WTC11 (cell line): ENCODE measurements at regions not wholly inside any gene's neighbourhood (a gene's known extent, or its start where the extent isn't known, plus 50 kb on each side); places are given as distances from the start of the nearest gene placed in this dataset.

Source experiments
- ATAC-seq: fragments of 200-7000 bp; cut with Tn5 transposase; 2 replicates; pipeline ENCODE4 v1.10.0; 2021; ENCODE audit warnings: mild to moderate bottlenecking, moderate library complexity
- CTCF ChIA-PET: fragments of 300-600 bp; sonication (Branson Sonifier 250); formaldehyde crosslinking; loops from one replicate; lab custom pipeline; 2021; ENCODE audit warnings: antibody characterized with exemption; lab: Charles Lee
- POLR2A ChIA-PET: fragments of 350-600 bp; sonication (Branson Sonifier 250); formaldehyde crosslinking; loops from one replicate; lab custom pipeline; 2021; ENCODE audit warnings: antibody characterized with exemption; lab: Charles Lee
- DNase-seq: peaks from one replicate; pipeline ENCODE4 v3.0.0; 2021; ENCODE audit warnings: low spot score
- H3K27ac Mint-ChIP-seq: 2 replicates; pipeline ENCODE4 v1.8.0; 2021; ENCODE audit warnings: mixed read lengths
- H3K27me3 Mint-ChIP-seq: 2 replicates; pipeline ENCODE4 v1.8.0; 2021; ENCODE audit warnings: low read depth, mild to moderate bottlenecking, moderate library complexity, mixed read lengths
- H3K36me3 Mint-ChIP-seq: 2 replicates; pipeline ENCODE4 v1.8.0; 2021; ENCODE audit warnings: mixed read lengths
- H3K4me1 Mint-ChIP-seq: 2 replicates; pipeline ENCODE4 v1.8.0; 2022; ENCODE audit warnings: mixed read lengths
- H3K4me3 Mint-ChIP-seq: 2 replicates; pipeline ENCODE4 v1.8.0; 2021; ENCODE audit warnings: mild to moderate bottlenecking, moderate library complexity, mixed read lengths
- H3K9me3 Mint-ChIP-seq: 2 replicates; pipeline ENCODE4 v1.8.0; 2021; ENCODE audit warnings: mixed read lengths
- ATF1 ChIP-seq: sonication (generic); formaldehyde crosslinking; IDR thresholded peaks from 2 replicates; pipeline ENCODE4 v1.8.1; 2023; ENCODE audit warnings: mild to moderate bottlenecking, moderate library complexity, missing genetic modification reagents
- CREM ChIP-seq: sonication (generic); formaldehyde crosslinking; IDR thresholded peaks from 2 replicates; pipeline ENCODE4 v1.8.1; 2022; ENCODE audit warnings: mild to moderate bottlenecking, missing genetic modification reagents, moderate library complexity
- FOXP1 ChIP-seq: sonication (generic); formaldehyde crosslinking; IDR thresholded peaks from 2 replicates; pipeline ENCODE4 v1.8.0; 2022; ENCODE audit warnings: missing genetic modification reagents, mild to moderate bottlenecking, moderate library complexity, borderline replicate concordance
- HMGA2 ChIP-seq: fragments of 250-450 bp; sonication (Bioruptor Pico); IDR thresholded peaks from 2 replicates; pipeline ENCODE4 v1.4.0; 2021; ENCODE audit warnings: mild to moderate bottlenecking, moderate library complexity
- IRF2 ChIP-seq: sonication (generic); formaldehyde crosslinking; IDR thresholded peaks from 2 replicates; pipeline ENCODE4 v1.8.0; 2022; ENCODE audit warnings: low read depth, missing genetic modification reagents, borderline replicate concordance
- NFATC4 ChIP-seq: fragments of 250-450 bp; sonication (Bioruptor Pico); IDR thresholded peaks from 2 replicates; pipeline ENCODE4 v1.9.0; 2021; ENCODE audit warnings: mild to moderate bottlenecking
- NR2C2 ChIP-seq: sonication (generic); formaldehyde crosslinking; IDR thresholded peaks from 2 replicates; pipeline ENCODE4 v1.8.0; 2022; ENCODE audit warnings: mild to moderate bottlenecking, missing genetic modification reagents
- NR3C1 ChIP-seq: sonication (generic); formaldehyde crosslinking; conservative IDR thresholded peaks from 2 replicates; pipeline ENCODE4 v1.8.1; 2023; ENCODE audit warnings: low read depth, mild to moderate bottlenecking, missing genetic modification reagents
- RORB ChIP-seq: fragments of 250-450 bp; sonication (Bioruptor Pico); IDR thresholded peaks from 2 replicates; pipeline ENCODE4 v1.9.0; 2021; ENCODE audit warnings: mild to moderate bottlenecking
- SP1 ChIP-seq: sonication (generic); formaldehyde crosslinking; conservative IDR thresholded peaks from 2 replicates; pipeline ENCODE4 v1.8.1; 2022; ENCODE audit warnings: missing genetic modification reagents
- TEAD4 ChIP-seq: sonication (generic); formaldehyde crosslinking; IDR thresholded peaks from 2 replicates; pipeline ENCODE4 v1.8.0; 2022; ENCODE audit warnings: mild to moderate bottlenecking, missing genetic modification reagents
- ZNF138 ChIP-seq: sonication (generic); formaldehyde crosslinking; conservative IDR thresholded peaks from 2 replicates; pipeline ENCODE4 v1.8.1; 2022; ENCODE audit warnings: mild to moderate bottlenecking, moderate library complexity, missing genetic modification reagents
- ZNF423 ChIP-seq: fragments of 250-450 bp; sonication (Bioruptor Pico); IDR thresholded peaks from 2 replicates; pipeline ENCODE4 v2.1.2; 2022; ENCODE audit warnings: mild to moderate bottlenecking, moderate library complexity
- TF ChIP-seq, protein P1 (sequence below): sonication (generic); formaldehyde crosslinking; IDR thresholded peaks from 2 replicates; pipeline ENCODE4 v1.8.1; 2022; ENCODE audit warnings: missing genetic modification reagents, borderline replicate concordance
- TF ChIP-seq, protein P2 (sequence below): fragments of 200-600 bp; IDR thresholded peaks from 2 replicates; pipeline ENCODE4 v1.8.0; 2022; ENCODE audit warnings: antibody characterized with exemption
- TF ChIP-seq, protein P3 (sequence below): fragments of 250-450 bp; sonication (Bioruptor Pico); IDR thresholded peaks from 2 replicates; pipeline ENCODE4 v1.8.0; 2021; ENCODE audit warnings: mild to moderate bottlenecking
- TF ChIP-seq, protein P4 (sequence below): sonication (generic); formaldehyde crosslinking; IDR thresholded peaks from 2 replicates; pipeline ENCODE4 v1.8.1; 2022; ENCODE audit warnings: mild to moderate bottlenecking, missing genetic modification reagents, moderate library complexity, borderline replicate concordance
- TF ChIP-seq, protein P5 (sequence below): sonication (generic); formaldehyde crosslinking; IDR thresholded peaks from 2 replicates; pipeline ENCODE4 v1.8.0; 2022; ENCODE audit warnings: mild to moderate bottlenecking, missing genetic modification reagents
- TF ChIP-seq, protein P6 (sequence below): sonication (generic); formaldehyde crosslinking; IDR thresholded peaks from 2 replicates; pipeline ENCODE4 v1.8.0; 2022; ENCODE audit warnings: missing genetic modification reagents
- TF ChIP-seq, protein P7 (sequence below): sonication (generic); formaldehyde crosslinking; IDR thresholded peaks from 2 replicates; pipeline ENCODE4 v1.8.1; 2023; ENCODE audit warnings: mild to moderate bottlenecking, moderate library complexity, missing genetic modification reagents

DNA sequence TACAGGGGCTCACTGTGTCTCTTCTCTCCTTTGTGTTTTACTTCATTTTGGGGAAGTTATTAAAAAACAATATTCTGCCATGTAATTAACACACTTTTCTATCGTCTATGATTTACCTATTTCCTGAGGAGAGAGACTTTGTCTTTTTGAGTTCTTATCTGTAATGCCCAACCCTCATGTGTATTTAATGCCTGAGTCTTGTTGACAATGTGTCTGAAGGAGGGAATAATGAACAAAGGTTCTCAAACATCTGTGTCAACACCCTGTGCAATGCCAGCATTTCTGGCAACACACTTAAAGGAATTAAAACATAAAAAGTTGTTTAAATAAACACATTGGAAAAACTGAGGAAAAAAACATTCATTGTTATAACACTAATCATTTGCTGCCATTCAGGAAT, 147.1 kb downstream of the SLC15A5 start:
- Mint-ChIP-seq H3K36me3 (0 out of 2 replicates have a peak, but pooled peaks cover 3% of the 10 kb centered on the region), H3K27ac (no peak overlapping the region), H3K9me3 (peaks cover 26% of the 10 kb centered on the region), H3K4me3 (no peak overlapping the region), H3K27me3 (no peaks in the 10 kb centered on the region), H3K4me1 (no peaks in the 10 kb centered on the region)
- ATAC-seq (no peak), DNase-seq (no peak)
- ChIA-PET CTCF (no interaction called here), POLR2A (no interaction called here)
- 0 out of 2 replicates have a peak, but pooled peaks have one; percentile 60 for TF ChIP-seq RORB (CRISPR knock-in tag)
- TF ChIP-seq FOXP1 (CRISPR knock-in tag): no peak

DNA sequence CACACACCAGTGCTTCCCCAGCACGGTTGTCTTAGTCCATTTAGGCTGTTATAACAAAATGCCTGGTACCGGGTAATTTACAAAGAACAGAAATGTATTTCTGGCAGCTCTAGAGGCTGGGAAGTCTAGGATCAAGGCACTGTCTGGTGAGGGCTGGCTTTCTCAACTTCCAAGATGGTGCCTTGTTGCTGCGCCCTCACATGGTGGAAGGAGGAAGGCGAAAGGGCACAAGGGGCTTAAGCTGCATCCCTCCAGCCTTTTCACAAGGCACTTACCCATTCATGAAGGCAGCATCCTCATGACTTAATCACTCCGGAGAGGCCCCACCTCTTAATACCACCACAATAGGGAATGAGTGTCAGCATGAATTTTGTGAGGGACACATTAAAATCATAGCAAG, 155.5 kb downstream of the SLC15A5 start:
- CTCF ChIA-PET: interaction anchor here (0.7 to 2.5 kb wide), 11 partner anchors 10 to 263 kb away, joined by 3 to 36 read pairs (median 3); no protein-coding TSS in a partner anchor
- Mint-ChIP-seq H3K36me3 (no peaks in the 10 kb centered on the region), H3K27ac (no peak overlapping the region), H3K9me3 (no peaks in the 10 kb centered on the region), H3K27me3 (no peaks in the 10 kb centered on the region), H3K4me1 (peaks cover 19% of the 10 kb centered on the region), H3K4me3 (no peak overlapping the region)
- POLR2A ChIA-PET: interaction anchor here (1.1 kb wide), 1 partner anchor 9 kb away, joined by 3 read pairs; no protein-coding TSS in a partner anchor
- TF ChIP-seq, protein P1, sequence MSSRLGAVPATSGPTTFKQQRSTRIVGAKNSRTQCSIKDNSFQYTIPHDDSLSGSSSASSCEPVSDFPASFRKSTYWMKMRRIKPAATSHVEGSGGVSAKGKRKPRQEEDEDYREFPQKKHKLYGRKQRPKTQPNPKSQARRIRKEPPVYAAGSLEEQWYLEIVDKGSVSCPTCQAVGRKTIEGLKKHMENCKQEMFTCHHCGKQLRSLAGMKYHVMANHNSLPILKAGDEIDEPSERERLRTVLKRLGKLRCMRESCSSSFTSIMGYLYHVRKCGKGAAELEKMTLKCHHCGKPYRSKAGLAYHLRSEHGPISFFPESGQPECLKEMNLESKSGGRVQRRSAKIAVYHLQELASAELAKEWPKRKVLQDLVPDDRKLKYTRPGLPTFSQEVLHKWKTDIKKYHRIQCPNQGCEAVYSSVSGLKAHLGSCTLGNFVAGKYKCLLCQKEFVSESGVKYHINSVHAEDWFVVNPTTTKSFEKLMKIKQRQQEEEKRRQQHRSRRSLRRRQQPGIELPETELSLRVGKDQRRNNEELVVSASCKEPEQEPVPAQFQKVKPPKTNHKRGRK (CRISPR knock-in tag): no peak
- TF ChIP-seq, protein P2, sequence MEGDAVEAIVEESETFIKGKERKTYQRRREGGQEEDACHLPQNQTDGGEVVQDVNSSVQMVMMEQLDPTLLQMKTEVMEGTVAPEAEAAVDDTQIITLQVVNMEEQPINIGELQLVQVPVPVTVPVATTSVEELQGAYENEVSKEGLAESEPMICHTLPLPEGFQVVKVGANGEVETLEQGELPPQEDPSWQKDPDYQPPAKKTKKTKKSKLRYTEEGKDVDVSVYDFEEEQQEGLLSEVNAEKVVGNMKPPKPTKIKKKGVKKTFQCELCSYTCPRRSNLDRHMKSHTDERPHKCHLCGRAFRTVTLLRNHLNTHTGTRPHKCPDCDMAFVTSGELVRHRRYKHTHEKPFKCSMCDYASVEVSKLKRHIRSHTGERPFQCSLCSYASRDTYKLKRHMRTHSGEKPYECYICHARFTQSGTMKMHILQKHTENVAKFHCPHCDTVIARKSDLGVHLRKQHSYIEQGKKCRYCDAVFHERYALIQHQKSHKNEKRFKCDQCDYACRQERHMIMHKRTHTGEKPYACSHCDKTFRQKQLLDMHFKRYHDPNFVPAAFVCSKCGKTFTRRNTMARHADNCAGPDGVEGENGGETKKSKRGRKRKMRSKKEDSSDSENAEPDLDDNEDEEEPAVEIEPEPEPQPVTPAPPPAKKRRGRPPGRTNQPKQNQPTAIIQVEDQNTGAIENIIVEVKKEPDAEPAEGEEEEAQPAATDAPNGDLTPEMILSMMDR: no peak
- TF ChIP-seq, protein P3, sequence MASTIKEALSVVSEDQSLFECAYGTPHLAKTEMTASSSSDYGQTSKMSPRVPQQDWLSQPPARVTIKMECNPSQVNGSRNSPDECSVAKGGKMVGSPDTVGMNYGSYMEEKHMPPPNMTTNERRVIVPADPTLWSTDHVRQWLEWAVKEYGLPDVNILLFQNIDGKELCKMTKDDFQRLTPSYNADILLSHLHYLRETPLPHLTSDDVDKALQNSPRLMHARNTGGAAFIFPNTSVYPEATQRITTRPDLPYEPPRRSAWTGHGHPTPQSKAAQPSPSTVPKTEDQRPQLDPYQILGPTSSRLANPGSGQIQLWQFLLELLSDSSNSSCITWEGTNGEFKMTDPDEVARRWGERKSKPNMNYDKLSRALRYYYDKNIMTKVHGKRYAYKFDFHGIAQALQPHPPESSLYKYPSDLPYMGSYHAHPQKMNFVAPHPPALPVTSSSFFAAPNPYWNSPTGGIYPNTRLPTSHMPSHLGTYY (CRISPR knock-in tag): no peak
- TF ChIP-seq, protein P4, sequence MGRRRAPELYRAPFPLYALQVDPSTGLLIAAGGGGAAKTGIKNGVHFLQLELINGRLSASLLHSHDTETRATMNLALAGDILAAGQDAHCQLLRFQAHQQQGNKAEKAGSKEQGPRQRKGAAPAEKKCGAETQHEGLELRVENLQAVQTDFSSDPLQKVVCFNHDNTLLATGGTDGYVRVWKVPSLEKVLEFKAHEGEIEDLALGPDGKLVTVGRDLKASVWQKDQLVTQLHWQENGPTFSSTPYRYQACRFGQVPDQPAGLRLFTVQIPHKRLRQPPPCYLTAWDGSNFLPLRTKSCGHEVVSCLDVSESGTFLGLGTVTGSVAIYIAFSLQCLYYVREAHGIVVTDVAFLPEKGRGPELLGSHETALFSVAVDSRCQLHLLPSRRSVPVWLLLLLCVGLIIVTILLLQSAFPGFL: no peak
- TF ChIP-seq, protein P5, sequence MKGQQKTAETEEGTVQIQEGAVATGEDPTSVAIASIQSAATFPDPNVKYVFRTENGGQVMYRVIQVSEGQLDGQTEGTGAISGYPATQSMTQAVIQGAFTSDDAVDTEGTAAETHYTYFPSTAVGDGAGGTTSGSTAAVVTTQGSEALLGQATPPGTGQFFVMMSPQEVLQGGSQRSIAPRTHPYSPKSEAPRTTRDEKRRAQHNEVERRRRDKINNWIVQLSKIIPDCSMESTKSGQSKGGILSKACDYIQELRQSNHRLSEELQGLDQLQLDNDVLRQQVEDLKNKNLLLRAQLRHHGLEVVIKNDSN (CRISPR knock-in tag): no peak
- TF ChIP-seq NR3C1 (CRISPR knock-in tag) (no peak), ZNF423 (CRISPR knock-in tag) (no peak), ATF1 (no peak), FOXP1 (CRISPR knock-in tag) (no peak), IRF2 (CRISPR knock-in tag) (no peak), TEAD4 (CRISPR knock-in tag) (no peak), HMGA2 (CRISPR knock-in tag) (no peak), NR2C2 (CRISPR knock-in tag) (no peak), NFATC4 (CRISPR knock-in tag) (no peak), ZNF138 (CRISPR knock-in tag) (no peak), CREM (CRISPR knock-in tag) (no peak), SP1 (no peak)
- TF ChIP-seq, protein P6, sequence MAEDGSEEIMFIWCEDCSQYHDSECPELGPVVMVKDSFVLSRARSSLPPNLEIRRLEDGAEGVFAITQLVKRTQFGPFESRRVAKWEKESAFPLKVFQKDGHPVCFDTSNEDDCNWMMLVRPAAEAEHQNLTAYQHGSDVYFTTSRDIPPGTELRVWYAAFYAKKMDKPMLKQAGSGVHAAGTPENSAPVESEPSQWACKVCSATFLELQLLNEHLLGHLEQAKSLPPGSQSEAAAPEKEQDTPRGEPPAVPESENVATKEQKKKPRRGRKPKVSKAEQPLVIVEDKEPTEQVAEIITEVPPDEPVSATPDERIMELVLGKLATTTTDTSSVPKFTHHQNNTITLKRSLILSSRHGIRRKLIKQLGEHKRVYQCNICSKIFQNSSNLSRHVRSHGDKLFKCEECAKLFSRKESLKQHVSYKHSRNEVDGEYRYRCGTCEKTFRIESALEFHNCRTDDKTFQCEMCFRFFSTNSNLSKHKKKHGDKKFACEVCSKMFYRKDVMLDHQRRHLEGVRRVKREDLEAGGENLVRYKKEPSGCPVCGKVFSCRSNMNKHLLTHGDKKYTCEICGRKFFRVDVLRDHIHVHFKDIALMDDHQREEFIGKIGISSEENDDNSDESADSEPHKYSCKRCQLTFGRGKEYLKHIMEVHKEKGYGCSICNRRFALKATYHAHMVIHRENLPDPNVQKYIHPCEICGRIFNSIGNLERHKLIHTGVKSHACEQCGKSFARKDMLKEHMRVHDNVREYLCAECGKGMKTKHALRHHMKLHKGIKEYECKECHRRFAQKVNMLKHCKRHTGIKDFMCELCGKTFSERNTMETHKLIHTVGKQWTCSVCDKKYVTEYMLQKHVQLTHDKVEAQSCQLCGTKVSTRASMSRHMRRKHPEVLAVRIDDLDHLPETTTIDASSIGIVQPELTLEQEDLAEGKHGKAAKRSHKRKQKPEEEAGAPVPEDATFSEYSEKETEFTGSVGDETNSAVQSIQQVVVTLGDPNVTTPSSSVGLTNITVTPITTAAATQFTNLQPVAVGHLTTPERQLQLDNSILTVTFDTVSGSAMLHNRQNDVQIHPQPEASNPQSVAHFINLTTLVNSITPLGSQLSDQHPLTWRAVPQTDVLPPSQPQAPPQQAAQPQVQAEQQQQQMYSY (CRISPR knock-in tag): no peak
- TF ChIP-seq, protein P7, sequence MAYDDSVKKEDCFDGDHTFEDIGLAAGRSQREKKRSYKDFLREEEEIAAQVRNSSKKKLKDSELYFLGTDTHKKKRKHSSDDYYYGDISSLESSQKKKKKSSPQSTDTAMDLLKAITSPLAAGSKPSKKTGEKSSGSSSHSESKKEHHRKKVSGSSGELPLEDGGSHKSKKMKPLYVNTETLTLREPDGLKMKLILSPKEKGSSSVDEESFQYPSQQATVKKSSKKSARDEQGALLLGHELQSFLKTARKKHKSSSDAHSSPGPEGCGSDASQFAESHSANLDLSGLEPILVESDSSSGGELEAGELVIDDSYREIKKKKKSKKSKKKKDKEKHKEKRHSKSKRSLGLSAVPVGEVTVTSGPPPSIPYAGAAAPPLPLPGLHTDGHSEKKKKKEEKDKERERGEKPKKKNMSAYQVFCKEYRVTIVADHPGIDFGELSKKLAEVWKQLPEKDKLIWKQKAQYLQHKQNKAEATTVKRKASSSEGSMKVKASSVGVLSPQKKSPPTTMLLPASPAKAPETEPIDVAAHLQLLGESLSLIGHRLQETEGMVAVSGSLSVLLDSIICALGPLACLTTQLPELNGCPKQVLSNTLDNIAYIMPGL (CRISPR knock-in tag): no peak
- DNase-seq (peak; percentile 51), ATAC-seq (peak; percentile 93)
